Trophoblast cell (in vitro differentiated cells and primary cell): ENCODE measurements at regions not wholly inside any gene's neighbourhood (a gene's known extent, or its start where the extent isn't known, plus 50 kb on each side); places are given as distances from the start of the nearest gene placed in this dataset.

ENCODE experiments used
- DNase-seq, 2 donors: peaks; one replicate each; pipeline ENCODE4 v3.0.0-alpha.2; 2016
- H2AFZ ChIP-seq: 2 replicates; pipeline ENCODE4 v1.6.1; 2013; ENCODE audit warnings: low read length, moderate library complexity, mild to moderate bottlenecking; ENCODE audit not compliant: insufficient read depth, poor library complexity
- H2AK5ac ChIP-seq: 2 replicates; pipeline ENCODE4 v1.6.1; 2013; ENCODE audit warnings: mild to moderate bottlenecking, low read length
- H2BK120ac ChIP-seq: 2 replicates; pipeline ENCODE4 v1.6.1; 2013; ENCODE audit warnings: low read length, mild to moderate bottlenecking, moderate library complexity; ENCODE audit not compliant: insufficient read depth, poor library complexity
- H2BK12ac ChIP-seq: 2 replicates; pipeline ENCODE4 v1.6.1; 2013; ENCODE audit warnings: mild to moderate bottlenecking, low read length, moderate library complexity
- H2BK5ac ChIP-seq: 2 replicates; pipeline ENCODE4 v1.6.1; 2013; ENCODE audit warnings: low read length, low read depth, moderate library complexity, mild to moderate bottlenecking; ENCODE audit not compliant: poor library complexity
- H3K14ac ChIP-seq: 2 replicates; pipeline ENCODE4 v1.6.1; 2013; ENCODE audit warnings: mild to moderate bottlenecking, low read length
- H3K18ac ChIP-seq: 2 replicates; pipeline ENCODE4 v1.6.1; 2013; ENCODE audit warnings: mild to moderate bottlenecking, low read length
- H3K23ac ChIP-seq: 2 replicates; pipeline ENCODE4 v1.6.1; 2013; ENCODE audit warnings: low read length
- H3K27ac ChIP-seq: 2 replicates; pipeline ENCODE4 v1.5.1; 2013; ENCODE audit warnings: low read depth, mild to moderate bottlenecking, inconsistent platforms, low read length, moderate library complexity
- H3K27me3 ChIP-seq: 2 replicates; pipeline ENCODE4 v1.6.1; 2013; ENCODE audit warnings: inconsistent platforms, mild to moderate bottlenecking, low read length, moderate library complexity; ENCODE audit not compliant: insufficient read depth
- H3K36me3 ChIP-seq, 2 experiments: 1 replicate in 1 of 2; 2 replicates in 1 of 2; pipeline ENCODE4 v1.6.1; 2013; ENCODE audit warnings: low read length in 2 of 2, mild to moderate bottlenecking in 2 of 2, moderate library complexity in 1 of 2; ENCODE audit not compliant: insufficient read depth in 2 of 2, control insufficient read depth in 1 of 2
- H3K4ac ChIP-seq: 2 replicates; pipeline ENCODE4 v1.6.1; 2013; ENCODE audit warnings: low read depth, mild to moderate bottlenecking, low read length, moderate library complexity
- H3K4me1 ChIP-seq, 2 experiments: 1 replicate in 1 of 2; 2 replicates in 1 of 2; pipeline ENCODE4 v1.6.1; 2013; ENCODE audit warnings: low read length in 2 of 2, mild to moderate bottlenecking in 2 of 2, moderate library complexity in 1 of 2; ENCODE audit not compliant: insufficient read depth in 2 of 2, control insufficient read depth in 1 of 2
- H3K4me2 ChIP-seq: 2 replicates; pipeline ENCODE4 v1.6.1; 2013; ENCODE audit warnings: inconsistent platforms, mild to moderate bottlenecking, low read length, moderate library complexity
- H3K4me3 ChIP-seq: 2 replicates; pipeline ENCODE4 v1.5.1; 2013; ENCODE audit warnings: mild to moderate bottlenecking, low read depth, low read length, inconsistent platforms
- H3K79me1 ChIP-seq: one replicate; pipeline ENCODE4 v1.6.1; 2013; ENCODE audit warnings: low read length
- H3K79me2 ChIP-seq: 2 replicates; pipeline ENCODE4 v1.6.1; 2013; ENCODE audit warnings: low read length, mild to moderate bottlenecking; ENCODE audit not compliant: control insufficient read depth, insufficient read depth, poor library complexity
- H3K9ac ChIP-seq: 2 replicates; pipeline ENCODE4 v1.6.1; 2013; ENCODE audit warnings: mild to moderate bottlenecking, low read length
- H3K9me3 ChIP-seq: 2 replicates; pipeline ENCODE4 v1.6.1; 2013; ENCODE audit warnings: low read depth, mild to moderate bottlenecking, control low read depth, inconsistent platforms, low read length; ENCODE audit not compliant: insufficient read depth
- H4K12ac ChIP-seq: 2 replicates; pipeline ENCODE4 v1.6.1; 2013; ENCODE audit warnings: low read depth, mild to moderate bottlenecking, low read length, moderate library complexity
- H4K8ac ChIP-seq: 2 replicates; pipeline ENCODE4 v1.6.1; 2013; ENCODE audit warnings: low read depth, mild to moderate bottlenecking, low read length, moderate library complexity
- H4K91ac ChIP-seq: one replicate; pipeline ENCODE4 v1.6.1; 2013; ENCODE audit warnings: low read depth, mild to moderate bottlenecking, low read length, moderate library complexity
- WGBS: extraction: QIAGEN DNeasy Blood & Tissue Kit; methylation state at CpG from one replicate; pipeline ENCODE4 v1.1.7; 2013; ENCODE audit warnings: missing lambda C conversion rate; ENCODE audit not compliant: insufficient read length, insufficient coverage; ENCODE audit errors: extremely low coverage; 5-methylcytosine and 5-hydroxymethylcytosine counted together

GRCh38 chr6:12481292-12481691 lies 191.1 kb downstream of the EDN1 start:
- no peak overlapping the region for H4K12ac ChIP-seq
- no CpG with 5 or more reads among the region's 2 CpGs for WGBS
- H3K4me3 ChIP-seq, result no peak overlapping the region
- no peaks in the 10 kb centered on the region for H3K9me3 ChIP-seq
- H3K79me2 ChIP-seq, result no peaks in the 10 kb centered on the region
- H3K27me3 ChIP-seq, result no peaks in the 10 kb centered on the region
- no peak overlapping the region for H3K23ac ChIP-seq
- H2BK5ac ChIP-seq, result no peak overlapping the region
- no peak overlapping the region for H4K8ac ChIP-seq
- H3K9ac ChIP-seq, result no peak overlapping the region
- H2BK12ac ChIP-seq, result no peak overlapping the region
- no peak overlapping the region for H3K4me2 ChIP-seq
- H3K79me1 ChIP-seq, result no peaks in the 10 kb centered on the region
- H3K27ac ChIP-seq, result no peak overlapping the region
- H4K91ac ChIP-seq, result no peak overlapping the region
- no peak overlapping the region for H3K18ac ChIP-seq
- no peaks in the 10 kb centered on the region for H3K36me3 ChIP-seq
- H2AK5ac ChIP-seq, result no peak overlapping the region
- no peak for DNase-seq
- no peak overlapping the region for H2AFZ ChIP-seq
- no peak overlapping the region for H2BK120ac ChIP-seq
- H3K4ac ChIP-seq, result no peak overlapping the region
- peaks cover 0 to 4% of the 10 kb centered on the region in 2 experiments for H3K4me1 ChIP-seq
- no peak overlapping the region for H3K14ac ChIP-seq

GRCh38 chr6:12481850-12482249 lies 191.7 kb downstream of the EDN1 start:
- DNase-seq, result no peak
- Histone ChIP-seq H3K79me1 (no peaks in the 10 kb centered on the region), H3K27me3 (no peaks in the 10 kb centered on the region), H2BK12ac (no peak overlapping the region), H3K23ac (no peak overlapping the region), H3K9ac (no peak overlapping the region), H2AFZ (no peak overlapping the region), H4K8ac (no peak overlapping the region), H2BK120ac (no peak overlapping the region), H3K9me3 (no peaks in the 10 kb centered on the region), H3K4me2 (no peak overlapping the region), H2BK5ac (no peak overlapping the region), H3K4me1 (peaks cover 0 to 4% of the 10 kb centered on the region in 2 experiments), H3K4ac (no peak overlapping the region), H3K18ac (no peak overlapping the region), H3K79me2 (no peaks in the 10 kb centered on the region), H4K12ac (no peak overlapping the region), H3K14ac (no peak overlapping the region), H3K27ac (no peak overlapping the region), H3K4me3 (no peak overlapping the region), H2AK5ac (no peak overlapping the region), H3K36me3 (no peaks in the 10 kb centered on the region), H4K91ac (no peak overlapping the region)
- no CpG with 5 or more reads among the region's 2 CpGs for WGBS

GRCh38 chr6:12482386-12483375 lies 192.5 kb downstream of the EDN1 start:
- WGBS, result no CpG with 5 or more reads among the region's 5 CpGs
- Histone ChIP-seq H3K79me1 (no peaks in the 10 kb centered on the region), H3K23ac (no peak overlapping the region)

GRCh38 chr6:12483712-12484111 lies 193.6 kb downstream of the EDN1 start:
- H4K8ac ChIP-seq, result no peak overlapping the region
- H3K79me2 ChIP-seq, result no peaks in the 10 kb centered on the region
- no peak overlapping the region for H2BK12ac ChIP-seq
- H2BK5ac ChIP-seq, result no peak overlapping the region
- H3K4me2 ChIP-seq, result no peak overlapping the region
- H3K14ac ChIP-seq, result no peak overlapping the region
- H2AFZ ChIP-seq, result no peak overlapping the region
- H3K4me1 ChIP-seq, result peaks cover 0 to 4% of the 10 kb centered on the region in 2 experiments
- H3K27ac ChIP-seq, result no peak overlapping the region
- H4K12ac ChIP-seq, result no peak overlapping the region
- no peaks in the 10 kb centered on the region for H3K36me3 ChIP-seq
- H3K9ac ChIP-seq, result no peak overlapping the region
- H3K9me3 ChIP-seq, result no peaks in the 10 kb centered on the region
- no peak overlapping the region for H2AK5ac ChIP-seq
- H4K91ac ChIP-seq, result no peak overlapping the region
- no peak overlapping the region for H3K4me3 ChIP-seq
- no peaks in the 10 kb centered on the region for H3K27me3 ChIP-seq
- H3K23ac ChIP-seq, result no peak overlapping the region
- no peak overlapping the region for H2BK120ac ChIP-seq
- no CpG with 5 or more reads among the region's 5 CpGs for WGBS
- H3K4ac ChIP-seq, result no peak overlapping the region
- peak; percentile 61 to 81 for DNase-seq
- no peaks in the 10 kb centered on the region for H3K79me1 ChIP-seq
- no peak overlapping the region for H3K18ac ChIP-seq

More at GRCh38 chr6:12482386-12483375, 192.5 kb downstream of the EDN1 start:
- H2BK120ac ChIP-seq, result no peak overlapping the region
- no peaks in the 10 kb centered on the region for H3K36me3 ChIP-seq
- no peak overlapping the region for H3K4me2 ChIP-seq
- H2BK12ac ChIP-seq, result no peak overlapping the region
- no peak overlapping the region for H4K91ac ChIP-seq
- H3K18ac ChIP-seq, result no peak overlapping the region
- H3K14ac ChIP-seq, result no peak overlapping the region
- no peak overlapping the region for H4K12ac ChIP-seq
- no peak overlapping the region for H3K9ac ChIP-seq
- peaks cover 0 to 4% of the 10 kb centered on the region in 2 experiments for H3K4me1 ChIP-seq
- H3K27ac ChIP-seq, result no peak overlapping the region
- H3K4me3 ChIP-seq, result no peak overlapping the region
- no peak overlapping the region for H2AFZ ChIP-seq
- no peak overlapping the region for H2AK5ac ChIP-seq
- H2BK5ac ChIP-seq, result no peak overlapping the region
- no peak overlapping the region for H4K8ac ChIP-seq
- no peak overlapping the region for H3K4ac ChIP-seq
- no peaks in the 10 kb centered on the region for H3K79me2 ChIP-seq
- H3K27me3 ChIP-seq, result no peaks in the 10 kb centered on the region
- no peak for DNase-seq
- H3K9me3 ChIP-seq, result no peaks in the 10 kb centered on the region
